ENCODE measurements at regions not wholly inside any gene's neighbourhood (a gene's known extent, or its start where the extent isn't known, plus 50 kb on each side); places are given as distances from the start of the nearest gene placed in this dataset.

DNA sequence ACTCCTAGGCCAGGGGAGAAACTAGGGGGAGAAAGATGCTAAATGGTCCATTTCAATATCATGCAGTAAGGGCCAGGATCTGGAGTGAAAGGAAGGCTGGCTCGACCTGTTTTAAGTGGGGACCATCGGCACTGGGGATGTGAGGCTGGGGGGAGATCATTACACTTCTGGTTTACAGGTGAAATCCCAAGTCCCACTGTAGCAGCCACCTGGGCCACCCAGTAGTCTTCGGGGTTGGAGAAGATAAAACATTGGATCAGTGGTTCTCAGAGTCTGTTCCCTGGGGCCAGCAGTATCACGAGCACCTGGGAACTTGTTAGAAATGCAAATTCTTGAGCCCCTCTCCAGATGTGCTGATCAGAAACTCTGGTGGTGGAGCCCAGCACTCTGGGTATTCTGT is 111.3 kb upstream of the ALDH1B1 start:
- TF ChIP-seq, protein P1, sequence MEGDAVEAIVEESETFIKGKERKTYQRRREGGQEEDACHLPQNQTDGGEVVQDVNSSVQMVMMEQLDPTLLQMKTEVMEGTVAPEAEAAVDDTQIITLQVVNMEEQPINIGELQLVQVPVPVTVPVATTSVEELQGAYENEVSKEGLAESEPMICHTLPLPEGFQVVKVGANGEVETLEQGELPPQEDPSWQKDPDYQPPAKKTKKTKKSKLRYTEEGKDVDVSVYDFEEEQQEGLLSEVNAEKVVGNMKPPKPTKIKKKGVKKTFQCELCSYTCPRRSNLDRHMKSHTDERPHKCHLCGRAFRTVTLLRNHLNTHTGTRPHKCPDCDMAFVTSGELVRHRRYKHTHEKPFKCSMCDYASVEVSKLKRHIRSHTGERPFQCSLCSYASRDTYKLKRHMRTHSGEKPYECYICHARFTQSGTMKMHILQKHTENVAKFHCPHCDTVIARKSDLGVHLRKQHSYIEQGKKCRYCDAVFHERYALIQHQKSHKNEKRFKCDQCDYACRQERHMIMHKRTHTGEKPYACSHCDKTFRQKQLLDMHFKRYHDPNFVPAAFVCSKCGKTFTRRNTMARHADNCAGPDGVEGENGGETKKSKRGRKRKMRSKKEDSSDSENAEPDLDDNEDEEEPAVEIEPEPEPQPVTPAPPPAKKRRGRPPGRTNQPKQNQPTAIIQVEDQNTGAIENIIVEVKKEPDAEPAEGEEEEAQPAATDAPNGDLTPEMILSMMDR (conservative IDR thresholded peaks at IDR 0.05 in 1 of 2, IDR thresholded peaks at IDR 0.05 in 1 of 2; ENCODE audit: extremely low read depth in 1 of 2, insufficient read depth in 1 of 2, low read depth in 1 of 2, low read length in 2 of 2) = no peak
- no peak for TF ChIP-seq EZH2 (IDR thresholded peaks at IDR 0.05; ENCODE audit: borderline replicate concordance, low read length)

Measured in mammary epithelial cell (primary cell).